ENCODE measurements at regions not wholly inside any gene's neighbourhood (a gene's known extent, or its start where the extent isn't known, plus 50 kb on each side); places are given as distances from the start of the nearest gene placed in this dataset.
"Not testable (repeated sequence)": the region's sequence is repeated elsewhere in the genome, so short reads cannot be mapped to it uniquely, and the experiment has no call there.

GRCh38 chr2:195317550-195317949 is 339.5 kb upstream of the SLC39A10 start:
- no peak for DNase-seq

DNA sequence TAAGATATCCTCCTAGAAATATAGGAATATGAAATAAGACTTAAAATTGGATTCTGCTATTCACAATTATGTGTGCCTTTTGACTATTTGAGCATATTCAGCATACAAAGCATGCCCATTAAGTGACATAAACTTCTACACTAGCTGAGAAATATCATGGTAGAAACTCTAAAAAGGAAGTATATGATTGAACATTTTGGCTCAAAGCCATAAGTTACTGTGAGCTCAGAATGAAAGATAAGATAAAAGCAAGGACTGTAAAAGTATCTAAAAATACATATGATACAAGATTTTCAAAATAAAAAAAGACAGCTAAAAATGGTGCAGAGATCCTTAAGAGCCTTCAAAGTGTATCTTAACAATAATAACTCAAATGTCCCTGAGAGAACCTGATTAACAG is 340.5 kb upstream of the SLC39A10 start:
- no peak for DNase-seq

DNA sequence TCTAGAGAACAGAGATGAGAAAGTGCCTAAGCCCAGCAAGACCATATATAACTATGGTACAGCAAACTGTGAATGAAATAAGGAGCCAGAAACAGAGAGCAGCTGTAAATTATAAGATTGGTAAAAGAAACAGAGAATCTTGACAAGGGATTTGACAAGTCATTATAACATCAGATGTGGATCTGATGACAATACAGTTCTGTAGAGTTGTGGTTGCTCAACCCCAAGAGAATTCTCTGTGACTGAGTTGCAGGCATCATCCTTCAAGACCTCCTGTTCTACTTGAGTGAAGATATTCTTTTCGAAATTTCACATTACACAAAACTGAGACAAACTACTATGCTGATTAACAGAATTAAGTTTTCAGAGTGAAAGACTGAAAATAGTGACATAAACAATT is 343.1 kb upstream of the SLC39A10 start:
- DNase-seq = no peak

- DNase-seq = no peak
Observed at GRCh38 chr2:195312662-195313061, 344.4 kb upstream of the SLC39A10 start.

DNA sequence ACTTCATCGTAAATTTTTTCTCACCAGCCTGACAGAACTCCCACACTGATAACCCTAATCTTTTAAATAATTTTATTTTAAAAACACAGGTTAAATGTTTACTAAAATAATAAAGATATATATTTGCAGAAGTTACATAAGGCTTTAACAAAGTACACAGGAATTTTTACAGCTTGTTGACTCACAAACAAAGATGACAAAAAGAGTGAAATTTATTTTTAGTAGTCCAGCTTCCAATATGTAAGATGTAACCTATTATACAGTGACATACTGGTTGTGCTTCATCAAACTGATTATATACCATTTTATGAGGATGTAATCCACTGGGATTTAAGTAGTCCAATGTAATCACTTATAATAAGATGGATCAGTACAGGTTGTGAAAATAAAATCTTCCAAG is 348.9 kb upstream of the SLC39A10 start:
- DNase-seq = no peak

DNA sequence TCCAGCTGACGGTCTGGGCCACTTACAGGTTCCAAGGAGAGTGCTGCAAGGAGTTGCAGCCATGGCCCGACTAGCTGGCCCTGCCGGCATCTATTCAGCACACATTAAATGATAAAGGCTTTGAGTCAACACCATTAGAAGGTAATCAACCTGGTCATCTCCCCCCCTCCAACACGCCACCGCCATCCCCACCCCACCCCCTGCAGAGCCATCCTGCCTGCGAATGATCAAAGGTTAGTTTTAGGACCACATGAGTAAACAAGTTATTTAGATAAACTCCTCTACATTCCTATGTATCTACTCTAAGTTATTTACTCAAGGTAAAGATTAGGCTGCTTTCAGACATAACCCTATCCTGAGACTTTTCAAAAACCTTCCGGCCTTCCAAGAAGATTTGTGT is 349.3 kb upstream of the SLC39A10 start:
- DNase-seq = no peak

- DNase-seq = no peak
Observed at GRCh38 chr2:195304310-195304709, 352.7 kb upstream of the SLC39A10 start.

GRCh38 chr2:195300631-195301030 is 356.4 kb upstream of the SLC39A10 start:
- no peak for DNase-seq

GRCh38 chr2:195299600-195299999 is 357.4 kb upstream of the SLC39A10 start:
- DNase-seq = no peak

GRCh38 chr2:195296490-195296889 is 360.5 kb upstream of the SLC39A10 start:
- no peak for DNase-seq

GRCh38 chr2:195289081-195289480 is 367.9 kb upstream of the SLC39A10 start:
- DNase-seq = no peak

DNA sequence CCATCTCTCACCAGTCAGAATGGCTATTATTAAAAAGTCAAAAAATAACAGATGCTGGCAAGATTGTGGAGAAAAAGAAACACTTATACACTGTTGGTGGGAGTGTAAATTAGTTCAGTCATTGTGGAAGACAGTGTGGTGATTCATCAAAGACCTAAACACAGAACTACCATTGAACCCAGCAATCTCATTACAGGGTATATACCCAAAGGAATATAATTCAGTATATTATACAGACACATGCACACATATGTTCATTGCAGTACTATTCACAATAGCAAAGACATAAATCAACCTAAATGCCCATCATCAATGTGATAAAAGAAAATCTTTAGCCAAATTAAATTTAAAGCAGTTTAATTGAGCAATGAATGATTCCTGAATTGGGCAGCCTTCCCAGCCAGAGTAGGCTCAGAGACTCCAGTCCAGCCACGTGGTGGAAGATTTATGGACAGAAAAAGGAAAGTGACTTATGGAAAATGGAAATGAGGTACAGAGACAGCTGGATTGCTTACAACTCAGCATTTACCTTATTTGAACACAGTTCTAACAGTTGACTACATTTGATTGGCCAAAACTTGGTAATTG is 377.1 kb upstream of the SLC39A10 start:
- no peak for DNase-seq

- no peak for DNase-seq
Observed at GRCh38 chr2:195270466-195271039, 386.5 kb upstream of the SLC39A10 start.

DNA sequence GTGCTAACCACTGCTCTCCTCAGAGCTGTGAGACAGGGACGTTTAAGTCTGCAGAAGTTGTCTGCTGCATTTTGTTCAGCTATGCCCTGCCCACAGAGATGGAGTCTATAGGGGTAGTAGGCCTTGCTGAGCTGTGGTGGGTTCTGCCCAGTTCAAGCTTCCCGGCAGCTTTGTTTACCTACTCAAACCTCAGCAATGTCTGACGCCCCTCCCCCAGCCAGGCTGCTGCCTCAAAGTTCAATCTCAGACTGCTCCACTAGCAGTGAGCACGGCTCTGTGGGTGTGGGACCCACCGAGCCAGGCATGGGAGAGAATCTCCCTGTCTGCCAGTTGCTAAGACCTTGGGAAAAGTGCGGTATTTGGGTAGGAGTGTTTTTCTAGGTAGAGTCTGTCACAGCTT is 387.8 kb upstream of the SLC39A10 start:
- no peak for DNase-seq

GRCh38 chr2:195257979-195258378 is 399.0 kb upstream of the SLC39A10 start:
- no peak for DNase-seq

GRCh38 chr2:195252018-195252417 is 405.0 kb upstream of the SLC39A10 start:
- no peak for DNase-seq

GRCh38 chr2:195251214-195251613 is 405.8 kb upstream of the SLC39A10 start:
- DNase-seq = no peak

GRCh38 chr2:195238826-195239225 is 418.2 kb upstream of the SLC39A10 start:
- DNase-seq = no peak

DNA sequence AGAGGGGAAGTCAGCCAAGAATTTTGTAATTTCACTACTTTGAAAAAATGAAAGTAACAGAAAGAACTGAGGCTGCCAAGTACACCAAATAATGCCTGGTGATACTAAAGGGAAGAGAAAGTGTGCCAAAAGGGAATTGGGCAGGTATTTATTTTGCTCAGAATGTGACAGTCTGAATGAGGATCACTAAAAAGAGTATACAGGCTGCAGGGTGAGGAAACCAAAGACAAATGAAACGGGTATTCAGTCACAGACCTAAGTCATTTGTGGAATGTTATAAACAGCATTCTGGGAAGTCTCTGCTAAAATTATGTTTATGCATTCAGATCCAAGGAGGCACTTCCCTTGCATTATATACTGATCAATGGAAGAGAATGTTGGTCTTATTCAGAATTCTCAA is 418.6 kb upstream of the SLC39A10 start:
- no peak for DNase-seq

DNA sequence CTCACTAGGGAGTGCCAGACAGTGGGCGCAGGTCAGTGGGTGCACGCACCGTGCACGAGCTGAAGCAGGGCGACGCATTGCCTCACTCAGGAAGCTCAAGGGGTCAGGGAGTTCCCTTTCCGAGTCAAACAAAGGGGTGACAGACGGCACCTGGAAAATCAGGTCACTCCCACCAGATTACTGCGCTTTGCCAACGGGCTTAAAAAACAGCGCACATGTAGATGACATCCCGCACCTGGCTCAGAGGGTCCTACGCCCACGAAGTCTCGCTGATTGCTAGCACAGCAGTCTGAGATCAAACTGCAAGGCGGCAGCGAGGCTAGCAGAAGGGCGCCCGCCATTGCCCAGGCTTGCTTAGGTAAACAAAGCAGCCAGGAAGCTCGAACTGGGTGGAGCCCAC is 428.5 kb upstream of the SLC39A10 start:
- DNase-seq = not testable (repeated sequence)

- DNase-seq = no peak
Observed at GRCh38 chr2:195214072-195214471, 443.0 kb upstream of the SLC39A10 start.

DNA sequence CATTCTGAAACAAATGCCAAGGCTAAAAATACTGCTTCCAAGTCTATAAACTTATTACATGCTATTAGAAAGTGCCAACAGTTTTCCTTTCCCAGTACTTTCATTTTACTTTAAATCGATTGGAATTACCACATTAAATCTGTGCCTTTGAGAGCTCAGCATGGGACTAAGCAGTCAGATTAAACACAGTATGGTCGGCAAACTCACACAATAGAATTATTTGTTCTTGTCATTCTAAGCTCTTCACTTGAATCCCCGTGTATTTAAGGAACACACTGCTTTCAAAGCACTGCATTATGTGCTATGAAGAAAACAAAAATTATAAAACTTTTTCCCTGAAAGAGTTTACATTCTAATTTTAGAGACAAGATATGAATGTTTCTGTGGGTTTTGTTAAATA is 444.4 kb upstream of the SLC39A10 start:
- DNase-seq = no peak

DNA sequence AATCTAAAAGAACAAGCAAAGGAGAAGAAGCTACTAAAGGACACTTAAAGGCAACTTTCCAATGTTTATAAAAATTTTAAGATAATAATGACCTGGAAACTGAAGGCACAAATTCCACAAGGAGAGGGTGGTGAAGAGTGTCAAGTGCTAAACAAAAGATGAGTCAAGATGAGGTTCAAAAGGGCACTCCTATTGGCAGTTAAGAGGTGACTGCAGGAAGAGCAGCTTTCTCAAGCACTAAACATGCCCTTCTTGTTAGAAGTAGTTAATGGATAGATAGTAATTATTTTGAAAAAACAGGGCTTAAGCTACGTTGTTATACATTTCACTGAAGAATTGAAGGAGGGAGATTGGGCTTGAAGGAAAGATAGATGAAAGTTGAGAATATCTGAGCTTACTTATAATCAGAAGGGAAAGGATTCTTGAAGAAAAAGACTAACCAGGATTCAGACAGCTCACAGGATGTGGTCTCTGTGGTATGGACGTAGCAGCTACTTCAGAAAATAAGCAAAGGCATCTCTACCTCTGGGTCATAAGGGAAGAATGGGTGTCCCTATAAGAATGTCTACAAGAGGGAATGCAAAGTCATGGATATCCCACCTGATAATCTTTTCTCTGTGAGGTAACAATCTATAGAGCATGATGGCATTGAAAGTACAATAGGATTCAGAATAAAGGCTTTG is 454.7 kb upstream of the SLC39A10 start:
- no peak for DNase-seq

Measured in nucleus accumbens (tissue), 56 donors.